HG02884 (cell line): ENCODE measurements at regions not wholly inside any gene's neighbourhood (a gene's known extent, or its start where the extent isn't known, plus 50 kb on each side); places are given as distances from the start of the nearest gene placed in this dataset.
"Not testable (repeated sequence)": the region's sequence is repeated elsewhere in the genome, so short reads cannot be mapped to it uniquely, and the experiment has no call there.

Experiments used
- ATAC-seq: cut with Tn5 transposase; IDR thresholded peaks from one replicate; pipeline ENCODE4 v1.9.1; 2021; ENCODE audit warnings: mild to moderate bottlenecking, moderate library complexity; ENCODE audit not compliant: unreplicated experiment

- ATAC-seq: no peak
Observed at GRCh38 chr3:72270072-72270681, 485.2 kb upstream of the PROK2 start.

GRCh38 chr3:72269475-72269874 is 484.5 kb upstream of the PROK2 start:
- ATAC-seq: no peak

- ATAC-seq: not testable (repeated sequence)
Observed at GRCh38 chr3:72266921-72267524, 482.1 kb upstream of the PROK2 start.

- ATAC-seq: peak; percentile 50
Observed at GRCh38 chr3:72266016-72266370, 481.0 kb upstream of the PROK2 start.

GRCh38 chr3:72265256-72266015 is 480.5 kb upstream of the PROK2 start:
- peak; percentile 40 for ATAC-seq

GRCh38 chr3:72263223-72263990 is 478.5 kb upstream of the PROK2 start:
- ATAC-seq: no peak

- no peak for ATAC-seq
Observed at GRCh38 chr3:72262736-72263135, 477.8 kb upstream of the PROK2 start.

GRCh38 chr3:72261566-72262564 is 476.9 kb upstream of the PROK2 start:
- no peak for ATAC-seq

- no peak for ATAC-seq
Observed at GRCh38 chr3:72260588-72260910, 475.6 kb upstream of the PROK2 start.

GRCh38 chr3:72259755-72260587 is 475.0 kb upstream of the PROK2 start:
- no peak for ATAC-seq

GRCh38 chr3:72258361-72259141 is 473.6 kb upstream of the PROK2 start:
- ATAC-seq: no peak

- no peak for ATAC-seq
Observed at GRCh38 chr3:72257738-72258137, 472.8 kb upstream of the PROK2 start.

- no peak for ATAC-seq
Observed at GRCh38 chr3:72257203-72257602, 472.3 kb upstream of the PROK2 start.

- ATAC-seq: no peak
Observed at GRCh38 chr3:72256716-72257115, 471.8 kb upstream of the PROK2 start.

GRCh38 chr3:72255791-72256559 is 471.0 kb upstream of the PROK2 start:
- ATAC-seq: no peak

GRCh38 chr3:72255191-72255590 is 470.2 kb upstream of the PROK2 start:
- no peak for ATAC-seq

GRCh38 chr3:72254483-72254882 is 469.5 kb upstream of the PROK2 start:
- ATAC-seq: no peak

- ATAC-seq: no peak
Observed at GRCh38 chr3:72250725-72251124, 465.8 kb upstream of the PROK2 start.
